Subcutaneous abdominal adipose tissue (tissue), 5 donors: ENCODE measurements at regions not wholly inside any gene's neighbourhood (a gene's known extent, or its start where the extent isn't known, plus 50 kb on each side); places are given as distances from the start of the nearest gene placed in this dataset.

Experiments
- H3K27ac ChIP-seq: one replicate; pipeline ENCODE4 v1.7.0; 2013; ENCODE audit warnings: low read depth, mild to moderate bottlenecking, inconsistent platforms, low read length, moderate library complexity
- H3K27me3 ChIP-seq, 5 donors: one replicate each; pipeline ENCODE4 v1.7.0; 2013; ENCODE audit warnings: low read length in 5 of 5, inconsistent platforms in 1 of 5; ENCODE audit not compliant: control insufficient read depth in 5 of 5, insufficient read depth in 4 of 5
- H3K36me3 ChIP-seq, 5 donors: one replicate each; pipeline ENCODE4 v1.7.0; 2013; ENCODE audit warnings: low read length in 5 of 5; ENCODE audit not compliant: control insufficient read depth in 5 of 5, insufficient read depth in 5 of 5
- H3K4me1 ChIP-seq, 5 donors: one replicate each; pipeline ENCODE4 v1.7.0; 2013; ENCODE audit warnings: low read length in 5 of 5, mild to moderate bottlenecking in 3 of 5, moderate library complexity in 1 of 5; ENCODE audit not compliant: control insufficient read depth in 5 of 5, insufficient read depth in 5 of 5
- H3K4me3 ChIP-seq, 5 donors: one replicate each; pipeline ENCODE4 v1.7.0; 2013; ENCODE audit warnings: low read length in 5 of 5, low read depth in 1 of 5
- H3K9ac ChIP-seq, 5 donors: one replicate each; pipeline ENCODE4 v1.7.0; 2013; ENCODE audit warnings: low read length in 5 of 5, mild to moderate bottlenecking in 4 of 5, moderate library complexity in 3 of 5
- H3K9me3 ChIP-seq, 5 donors: one replicate each; pipeline ENCODE4 v1.7.0; 2013; ENCODE audit warnings: low read length in 5 of 5; ENCODE audit not compliant: control insufficient read depth in 5 of 5
- donor health status: healthy.
- donor health status: healthy.
- donor health status: healthy.
- donor health status: healthy.
- donor health status: healthy.

- H3K36me3 ChIP-seq, result no peaks in the 10 kb centered on the region
- no peaks in the 10 kb centered on the region for H3K27me3 ChIP-seq
- no peak overlapping the region for H3K4me3 ChIP-seq
- H3K4me1 ChIP-seq, result no peaks in the 10 kb centered on the region
- H3K9ac ChIP-seq, result no peak overlapping the region
- H3K9me3 ChIP-seq, result no peaks in the 10 kb centered on the region
- H3K27ac ChIP-seq, result no peak overlapping the region
Measured at GRCh38 chr18:6580401-6580800, 149.1 kb upstream of the ARHGAP28 start.

- H3K27me3 ChIP-seq, result no peaks in the 10 kb centered on the region
- H3K36me3 ChIP-seq, result no peaks in the 10 kb centered on the region
- peaks cover 0 to 3% (median 0%) of the 10 kb centered on the region in 5 donors for H3K9me3 ChIP-seq
- no peak overlapping the region for H3K4me3 ChIP-seq
- H3K9ac ChIP-seq, result no peak overlapping the region
- H3K27ac ChIP-seq, result no peak overlapping the region
- no peaks in the 10 kb centered on the region for H3K4me1 ChIP-seq
Measured at GRCh38 chr18:6589923-6590322, 139.6 kb upstream of the ARHGAP28 start.

DNA sequence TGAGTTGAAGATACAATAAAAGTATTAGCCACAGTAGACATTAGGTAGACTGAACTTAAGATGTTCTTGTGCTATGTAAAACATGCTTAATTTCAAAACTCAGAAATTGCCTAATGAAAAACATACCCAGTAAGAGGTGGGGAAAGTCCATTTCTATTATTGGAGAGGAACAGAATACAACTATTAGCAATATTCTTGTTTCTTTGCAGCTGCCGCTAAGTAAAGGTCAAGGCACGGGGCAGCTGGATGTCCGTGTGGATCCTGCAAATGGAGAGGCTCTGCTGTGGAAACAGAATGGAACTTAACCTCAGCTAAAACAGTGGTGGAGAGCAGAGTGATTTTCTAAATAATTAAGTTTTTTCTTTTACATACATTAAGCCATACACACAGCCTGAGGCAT, 139.2 kb upstream of the ARHGAP28 start:
- Histone ChIP-seq H3K9ac (no peak overlapping the region), H3K36me3 (no peaks in the 10 kb centered on the region), H3K9me3 (peaks cover 0 to 3% (median 0%) of the 10 kb centered on the region in 5 donors), H3K4me1 (no peaks in the 10 kb centered on the region), H3K27ac (no peak overlapping the region), H3K27me3 (no peaks in the 10 kb centered on the region), H3K4me3 (no peak overlapping the region)

DNA sequence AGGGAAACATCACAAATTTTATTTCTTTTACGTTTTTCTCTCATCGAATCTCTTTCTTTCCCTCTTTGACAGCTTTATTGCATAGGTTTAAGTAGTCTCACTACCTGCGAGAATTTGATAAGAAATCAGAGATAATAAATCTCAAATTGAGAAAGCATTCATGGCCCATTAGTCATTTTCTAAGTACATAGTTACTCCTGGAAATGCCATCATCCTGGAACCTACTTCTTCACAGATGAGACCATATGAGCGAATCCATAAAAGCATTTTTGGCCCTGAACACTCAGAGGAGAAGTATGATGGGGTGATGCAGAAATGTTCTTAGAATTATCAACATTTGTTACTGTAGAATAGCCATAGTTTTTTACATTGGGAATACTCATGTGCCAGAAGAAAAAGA, 138.0 kb upstream of the ARHGAP28 start:
- Histone ChIP-seq H3K27me3 (no peaks in the 10 kb centered on the region), H3K36me3 (no peaks in the 10 kb centered on the region), H3K9ac (no peak overlapping the region), H3K27ac (no peak overlapping the region), H3K4me1 (no peaks in the 10 kb centered on the region), H3K4me3 (no peak overlapping the region), H3K9me3 (peaks cover 0 to 3% (median 0%) of the 10 kb centered on the region in 5 donors)

DNA sequence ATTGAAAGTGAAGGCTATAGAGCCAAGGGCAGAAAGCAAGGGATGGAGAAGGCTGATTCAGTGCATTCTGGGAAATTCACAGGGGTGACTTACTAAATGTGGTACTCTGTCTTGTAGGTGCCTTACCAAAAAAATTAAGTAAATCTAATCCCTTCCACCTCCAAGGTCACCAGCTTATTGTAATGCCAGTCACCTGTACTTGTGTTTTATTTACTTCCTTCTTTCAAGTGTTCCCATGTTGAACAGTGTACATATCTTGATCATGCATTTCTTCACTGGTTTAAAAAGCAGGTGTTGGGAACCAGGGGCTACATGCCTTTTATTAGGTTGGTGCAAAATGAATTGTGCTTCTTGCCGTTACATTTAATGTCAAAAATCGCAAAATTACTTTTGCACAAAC, 137.0 kb upstream of the ARHGAP28 start:
- no peak overlapping the region for H3K27ac ChIP-seq
- no peak overlapping the region for H3K4me3 ChIP-seq
- H3K27me3 ChIP-seq, result no peaks in the 10 kb centered on the region
- H3K36me3 ChIP-seq, result no peaks in the 10 kb centered on the region
- H3K9ac ChIP-seq, result no peak overlapping the region
- H3K4me1 ChIP-seq, result no peaks in the 10 kb centered on the region
- H3K9me3 ChIP-seq, result peaks cover 0 to 3% (median 0%) of the 10 kb centered on the region in 5 donors

GRCh38 chr18:6593142-6593885, 136.2 kb upstream of the ARHGAP28 start:
- no peaks in the 10 kb centered on the region for H3K27me3 ChIP-seq
- no peaks in the 10 kb centered on the region for H3K36me3 ChIP-seq
- no peak overlapping the region for H3K27ac ChIP-seq
- no peak overlapping the region for H3K4me3 ChIP-seq
- H3K9ac ChIP-seq, result no peak overlapping the region
- H3K4me1 ChIP-seq, result no peaks in the 10 kb centered on the region
- H3K9me3 ChIP-seq, result no peaks in the 10 kb centered on the region

DNA sequence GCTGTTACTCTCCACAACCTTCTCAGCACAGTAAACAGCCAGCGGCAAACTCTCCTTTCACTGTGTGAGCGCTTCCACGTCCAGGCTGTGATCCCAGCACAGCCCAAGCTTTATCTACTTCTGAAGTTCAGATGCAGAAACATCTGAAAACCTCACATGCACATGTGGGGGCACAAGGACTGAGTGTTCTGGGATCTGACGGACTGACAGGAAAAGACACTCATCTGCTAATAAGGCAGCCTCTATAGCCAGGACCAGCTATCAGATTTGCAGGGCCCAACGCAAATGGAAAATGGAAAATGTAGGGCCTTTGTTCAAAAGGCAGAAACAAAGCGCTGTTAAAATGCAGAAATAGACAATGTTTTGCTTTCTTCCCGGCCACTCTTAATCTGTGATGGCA, 133.8 kb upstream of the ARHGAP28 start:
- Histone ChIP-seq H3K27ac (no peak overlapping the region), H3K27me3 (no peaks in the 10 kb centered on the region), H3K4me3 (no peak overlapping the region), H3K4me1 (peaks cover 0 to 1% (median 0%) of the 10 kb centered on the region in 5 donors), H3K9ac (no peak overlapping the region), H3K9me3 (no peaks in the 10 kb centered on the region), H3K36me3 (no peaks in the 10 kb centered on the region)

GRCh38 chr18:6598657-6599056, 130.9 kb upstream of the ARHGAP28 start:
- no peak overlapping the region for H3K9ac ChIP-seq
- H3K27ac ChIP-seq, result no peak overlapping the region
- peaks cover 0 to 9% (median 0%) of the 10 kb centered on the region in 5 donors for H3K4me1 ChIP-seq
- no peak overlapping the region for H3K4me3 ChIP-seq
- no peaks in the 10 kb centered on the region for H3K27me3 ChIP-seq
- no peaks in the 10 kb centered on the region for H3K36me3 ChIP-seq
- H3K9me3 ChIP-seq, result no peaks in the 10 kb centered on the region

GRCh38 chr18:6600667-6601167, 128.8 kb upstream of the ARHGAP28 start:
- H3K4me3 ChIP-seq, result no peak overlapping the region
- no peaks in the 10 kb centered on the region for H3K36me3 ChIP-seq
- no peak overlapping the region for H3K27ac ChIP-seq
- H3K9ac ChIP-seq, result no peak overlapping the region
- H3K4me1 ChIP-seq, result peaks cover 0 to 9% (median 0%) of the 10 kb centered on the region in 5 donors
- H3K9me3 ChIP-seq, result no peaks in the 10 kb centered on the region
- H3K27me3 ChIP-seq, result no peaks in the 10 kb centered on the region

GRCh38 chr18:6601241-6601640, 128.3 kb upstream of the ARHGAP28 start:
- Histone ChIP-seq H3K27me3 (no peaks in the 10 kb centered on the region), H3K4me1 (peaks cover 0 to 9% (median 0%) of the 10 kb centered on the region in 5 donors), H3K36me3 (no peaks in the 10 kb centered on the region), H3K4me3 (no peak overlapping the region), H3K27ac (no peak overlapping the region), H3K9ac (no peak overlapping the region), H3K9me3 (no peaks in the 10 kb centered on the region)
